ENCODE measurements at regions not wholly inside any gene's neighbourhood (a gene's known extent, or its start where the extent isn't known, plus 50 kb on each side); places are given as distances from the start of the nearest gene placed in this dataset.

GRCh38 chr6:137601471-137601870, 107.3 kb upstream of the OLIG3 start:
- no peaks in the 10 kb centered on the region for H3K36me3 Mint-ChIP-seq (ENCODE audit: insufficient read depth, unreplicated experiment)
- no peak for DNase-seq
- peaks cover 2% of the 10 kb centered on the region for H3K27me3 Mint-ChIP-seq (ENCODE audit: insufficient read depth, unreplicated experiment)
- Histone ChIP-seq H3K9me3 (no peaks in the 10 kb centered on the region), H3K27me3 (replicated peaks; ENCODE audit: control insufficient read depth, insufficient read depth, low read length) (no peaks in the 10 kb centered on the region), H3K4me1 (no peaks in the 10 kb centered on the region), H3K36me3 (ENCODE audit: control insufficient read depth, insufficient read depth, low read length) (no peaks in the 10 kb centered on the region), H3K4me3 (ENCODE audit: low read depth, low read length) (no peak overlapping the region)
- ChIA-PET POLR2A (no interaction called here), CTCF (no interaction called here)
- H3K9me3 Mint-ChIP-seq (ENCODE audit: unreplicated experiment) = peaks cover 9% of the 10 kb centered on the region
- H3K4me3 Mint-ChIP-seq (ENCODE audit: unreplicated experiment) = no peak overlapping the region
- intact Hi-C loops (cut with micrococcal nuclease; ENCODE audit: unreplicated experiment) = no loop called here
- no TSS peak for BruUV-seq (replicated peaks)
- H3K4me1 Mint-ChIP-seq (ENCODE audit: low read depth, unreplicated experiment) = no peaks in the 10 kb centered on the region
- H3K27ac Mint-ChIP-seq (ENCODE audit: unreplicated experiment) = no peak overlapping the region
- no peak for TF ChIP-seq CTCF (IDR thresholded peaks at IDR 0.05; ENCODE audit: insufficient read depth in 1 of 2, low read depth in 1 of 2, low read length in 1 of 2, severe bottlenecking in 1 of 2, unreplicated experiment in 1 of 2)

- peaks cover 2% of the 10 kb centered on the region for H3K27me3 Mint-ChIP-seq (ENCODE audit: insufficient read depth, unreplicated experiment)
- H3K4me1 ChIP-seq = no peaks in the 10 kb centered on the region
- H3K4me3 ChIP-seq (ENCODE audit: low read depth, low read length) = no peak overlapping the region
- H3K27me3 ChIP-seq (replicated peaks; ENCODE audit: control insufficient read depth, insufficient read depth, low read length) = no peaks in the 10 kb centered on the region
- DNase-seq = no peak
- H3K9me3 Mint-ChIP-seq (ENCODE audit: unreplicated experiment) = peaks cover 9% of the 10 kb centered on the region
- no peak overlapping the region for H3K4me3 Mint-ChIP-seq (ENCODE audit: unreplicated experiment)
- CTCF ChIA-PET = no interaction called here
- no TSS peak for BruUV-seq (replicated peaks)
- H3K4me1 Mint-ChIP-seq (ENCODE audit: low read depth, unreplicated experiment) = no peaks in the 10 kb centered on the region
- H3K36me3 Mint-ChIP-seq (ENCODE audit: insufficient read depth, unreplicated experiment) = no peaks in the 10 kb centered on the region
- H3K9me3 ChIP-seq = no peaks in the 10 kb centered on the region
- no peak for TF ChIP-seq CTCF (IDR thresholded peaks at IDR 0.05; ENCODE audit: insufficient read depth in 1 of 2, low read depth in 1 of 2, low read length in 1 of 2, severe bottlenecking in 1 of 2, unreplicated experiment in 1 of 2)
- POLR2A ChIA-PET = no interaction called here
- H3K27ac Mint-ChIP-seq (ENCODE audit: unreplicated experiment) = no peak overlapping the region
- intact Hi-C loops (cut with micrococcal nuclease; ENCODE audit: unreplicated experiment) = no loop called here
- no peaks in the 10 kb centered on the region for H3K36me3 ChIP-seq (ENCODE audit: control insufficient read depth, insufficient read depth, low read length)
These were observed 108.4 kb upstream of the OLIG3 start for GRCh38 chr6:137602313-137603197.

GRCh38 chr6:137610702-137611101, 116.5 kb upstream of the OLIG3 start:
- Mint-ChIP-seq H3K4me1 (ENCODE audit: low read depth, unreplicated experiment) (no peaks in the 10 kb centered on the region), H3K9me3 (ENCODE audit: unreplicated experiment) (no peaks in the 10 kb centered on the region), H3K27ac (ENCODE audit: unreplicated experiment) (no peak overlapping the region), H3K4me3 (ENCODE audit: unreplicated experiment) (no peak overlapping the region), H3K27me3 (ENCODE audit: insufficient read depth, unreplicated experiment) (no peaks in the 10 kb centered on the region), H3K36me3 (ENCODE audit: insufficient read depth, unreplicated experiment) (no peaks in the 10 kb centered on the region)
- Histone ChIP-seq H3K9me3 (no peaks in the 10 kb centered on the region), H3K4me1 (no peaks in the 10 kb centered on the region), H3K27me3 (replicated peaks; ENCODE audit: control insufficient read depth, insufficient read depth, low read length) (no peaks in the 10 kb centered on the region), H3K4me3 (ENCODE audit: low read depth, low read length) (no peak overlapping the region), H3K36me3 (ENCODE audit: control insufficient read depth, insufficient read depth, low read length) (no peaks in the 10 kb centered on the region)
- ChIA-PET POLR2A (interaction anchor here (0.5 kb wide), 1 partner anchor 688 kb away, joined by 5 read pairs; the partner anchor contains the start of gene SLC35D3), CTCF (no interaction called here)
- no TSS peak for BruUV-seq (replicated peaks)
- no peak for TF ChIP-seq CTCF (IDR thresholded peaks at IDR 0.05; ENCODE audit: insufficient read depth in 1 of 2, low read depth in 1 of 2, low read length in 1 of 2, severe bottlenecking in 1 of 2, unreplicated experiment in 1 of 2)
- intact Hi-C loops (cut with micrococcal nuclease; ENCODE audit: unreplicated experiment) = no loop called here
- no peak for DNase-seq

Data from Caco-2 (cell line).